CD4-positive, alpha-beta T cell (primary cell): ENCODE measurements at regions not wholly inside any gene's neighbourhood (a gene's known extent, or its start where the extent isn't known, plus 50 kb on each side); places are given as distances from the start of the nearest gene placed in this dataset.

Experiments used
- ATAC-seq: fragments of 200-7000 bp; cut with Tn5 transposase; one replicate; pipeline ENCODE4 v1.10.0; 2022; ENCODE audit warnings: mild to moderate bottlenecking; ENCODE audit not compliant: poor library complexity
- CTCF ChIA-PET: fragments of 350-600 bp; sonication (Branson Sonifier 250); formaldehyde crosslinking; loops from one replicate; lab custom pipeline; 2021; ENCODE audit warnings: antibody characterized with exemption, inconsistent platforms; lab: Charles Lee
- POLR2A ChIA-PET: fragments of 350-600 bp; sonication (Branson Sonifier 250); formaldehyde crosslinking; loops from one replicate; lab custom pipeline; 2021; ENCODE audit warnings: antibody characterized with exemption, inconsistent platforms; lab: Charles Lee
- DNase-seq, 14 experiments: peaks; one replicate each; pipeline ENCODE4 v3.0.0-alpha.2; 2013 to 2020; ENCODE audit warnings: mixed read lengths in 2 of 14
- H3K27ac ChIP-seq, 2 donors: one replicate each; pipeline versions ENCODE4 v1.5.1 to v1.7.0; 2013; ENCODE audit warnings: low read length in 2 of 2, low read depth in 1 of 2, mild to moderate bottlenecking in 1 of 2
- H3K27me3 ChIP-seq, 2 experiments: 1 replicate in 1 of 2; 2 replicates in 1 of 2; pipeline versions ENCODE4 v1.6.1 to v1.7.0; 2013; ENCODE audit warnings: low read length in 2 of 2, control low read depth in 1 of 2, mild to moderate bottlenecking in 1 of 2, moderate library complexity in 1 of 2; ENCODE audit not compliant: insufficient read depth in 2 of 2, control insufficient read depth in 1 of 2
- H3K36me3 ChIP-seq: one replicate; pipeline ENCODE4 v1.6.1; 2013; ENCODE audit warnings: low read length, control low read depth; ENCODE audit not compliant: insufficient read depth
- H3K4me1 ChIP-seq: one replicate; pipeline ENCODE4 v1.6.1; 2013; ENCODE audit warnings: low read length, control low read depth; ENCODE audit not compliant: insufficient read depth
- H3K4me3 ChIP-seq: one replicate; pipeline ENCODE4 v1.5.1; 2013; ENCODE audit warnings: mild to moderate bottlenecking, low read length, moderate library complexity
- H3K9me3 ChIP-seq, 2 experiments: 1 replicate in 1 of 2; 2 replicates in 1 of 2; pipeline versions ENCODE4 v1.6.1 to v1.7.0; 2013; ENCODE audit warnings: low read length in 2 of 2, mild to moderate bottlenecking in 2 of 2, control low read depth in 1 of 2, moderate library complexity in 1 of 2; ENCODE audit not compliant: control insufficient read depth in 1 of 2, insufficient read depth in 1 of 2
- H3K27ac Mint-ChIP-seq: one replicate; pipeline ENCODE4 v1.8.0; 2020; ENCODE audit warnings: mixed read lengths
- H3K27me3 Mint-ChIP-seq: one replicate; pipeline ENCODE4 v1.8.0; 2021; ENCODE audit warnings: mixed read lengths
- H3K36me3 Mint-ChIP-seq: one replicate; pipeline ENCODE4 v1.8.0; 2021; ENCODE audit warnings: low read depth, mixed read lengths
- H3K4me1 Mint-ChIP-seq: one replicate; pipeline ENCODE4 v1.8.0; 2021; ENCODE audit warnings: low read depth, mixed read lengths
- H3K4me3 Mint-ChIP-seq: one replicate; pipeline ENCODE4 v1.8.0; 2020; ENCODE audit warnings: mild to moderate bottlenecking, mixed read lengths
- H3K9me3 Mint-ChIP-seq: one replicate; pipeline ENCODE4 v1.8.0; 2020; ENCODE audit warnings: mixed read lengths
- intact Hi-C, 2 experiments: fragments of 100-400 bp; cut with DNase I in 1 of 2; cut with micrococcal nuclease in 1 of 2; formaldehyde crosslinking; loops; one replicate each; pipeline versions ENCODE4 v1.15.1 to v1.9.0; 2023 to 2025; cut with DNase I, micrococcal nuclease
- TF ChIP-seq, protein P1 (sequence below): fragments of 200-600 bp; IDR thresholded peaks from one replicate; pipeline ENCODE4 v1.8.0; 2022; ENCODE audit warnings: antibody characterized with exemption, mild to moderate bottlenecking

DNA sequence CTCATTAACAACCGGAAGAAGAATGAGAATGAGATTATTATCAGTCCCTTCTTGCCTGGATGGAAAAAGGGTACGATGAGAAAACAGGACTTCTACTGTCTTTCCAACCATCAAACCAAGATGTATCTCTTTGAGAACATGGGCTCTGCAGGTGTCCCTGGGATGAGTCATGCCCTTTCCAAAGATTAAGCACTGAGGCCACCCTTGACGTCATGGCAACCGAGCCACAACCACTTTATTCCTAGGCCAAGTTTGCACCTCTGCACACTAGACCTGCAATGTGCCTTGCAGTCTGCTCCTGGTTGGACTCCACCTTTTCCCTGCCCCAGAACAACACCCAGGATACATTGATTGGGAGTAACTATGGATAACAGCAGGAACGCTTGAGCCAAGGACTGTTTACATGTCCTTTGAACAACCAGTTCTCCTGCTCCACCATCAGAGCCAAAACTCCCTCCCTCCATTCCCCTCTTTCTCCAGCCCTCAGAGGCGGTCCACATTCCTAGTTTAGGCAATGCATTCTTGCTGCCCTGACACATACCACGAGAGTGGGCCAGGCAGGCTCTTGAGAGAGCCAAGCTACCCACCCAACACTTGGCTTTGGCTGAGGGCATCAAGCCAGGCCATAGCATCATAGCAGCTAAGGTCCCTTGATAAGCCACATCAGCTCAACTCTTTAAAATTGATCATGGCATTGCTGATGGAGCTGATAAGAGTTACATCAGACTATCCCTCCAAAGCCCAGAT, 310.7 kb downstream of the TNS1 start:
- no peak overlapping the region for H3K27ac ChIP-seq
- Mint-ChIP-seq H3K36me3 (no peaks in the 10 kb centered on the region), H3K27me3 (no peaks in the 10 kb centered on the region), H3K27ac (no peak overlapping the region), H3K9me3 (no peaks in the 10 kb centered on the region), H3K4me1 (no peaks in the 10 kb centered on the region), H3K4me3 (no peak overlapping the region)
- H3K36me3 ChIP-seq = no peaks in the 10 kb centered on the region
- H3K9me3 ChIP-seq = no peaks in the 10 kb centered on the region
- ATAC-seq (no peak), DNase-seq (no peak)
- TF ChIP-seq, protein P1, sequence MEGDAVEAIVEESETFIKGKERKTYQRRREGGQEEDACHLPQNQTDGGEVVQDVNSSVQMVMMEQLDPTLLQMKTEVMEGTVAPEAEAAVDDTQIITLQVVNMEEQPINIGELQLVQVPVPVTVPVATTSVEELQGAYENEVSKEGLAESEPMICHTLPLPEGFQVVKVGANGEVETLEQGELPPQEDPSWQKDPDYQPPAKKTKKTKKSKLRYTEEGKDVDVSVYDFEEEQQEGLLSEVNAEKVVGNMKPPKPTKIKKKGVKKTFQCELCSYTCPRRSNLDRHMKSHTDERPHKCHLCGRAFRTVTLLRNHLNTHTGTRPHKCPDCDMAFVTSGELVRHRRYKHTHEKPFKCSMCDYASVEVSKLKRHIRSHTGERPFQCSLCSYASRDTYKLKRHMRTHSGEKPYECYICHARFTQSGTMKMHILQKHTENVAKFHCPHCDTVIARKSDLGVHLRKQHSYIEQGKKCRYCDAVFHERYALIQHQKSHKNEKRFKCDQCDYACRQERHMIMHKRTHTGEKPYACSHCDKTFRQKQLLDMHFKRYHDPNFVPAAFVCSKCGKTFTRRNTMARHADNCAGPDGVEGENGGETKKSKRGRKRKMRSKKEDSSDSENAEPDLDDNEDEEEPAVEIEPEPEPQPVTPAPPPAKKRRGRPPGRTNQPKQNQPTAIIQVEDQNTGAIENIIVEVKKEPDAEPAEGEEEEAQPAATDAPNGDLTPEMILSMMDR = no peak
- CTCF ChIA-PET = no interaction called here
- no peaks in the 10 kb centered on the region for H3K27me3 ChIP-seq
- H3K4me3 ChIP-seq = no peak overlapping the region
- POLR2A ChIA-PET = no interaction called here
- intact Hi-C loops = no loop called here
- H3K4me1 ChIP-seq = no peaks in the 10 kb centered on the region

DNA sequence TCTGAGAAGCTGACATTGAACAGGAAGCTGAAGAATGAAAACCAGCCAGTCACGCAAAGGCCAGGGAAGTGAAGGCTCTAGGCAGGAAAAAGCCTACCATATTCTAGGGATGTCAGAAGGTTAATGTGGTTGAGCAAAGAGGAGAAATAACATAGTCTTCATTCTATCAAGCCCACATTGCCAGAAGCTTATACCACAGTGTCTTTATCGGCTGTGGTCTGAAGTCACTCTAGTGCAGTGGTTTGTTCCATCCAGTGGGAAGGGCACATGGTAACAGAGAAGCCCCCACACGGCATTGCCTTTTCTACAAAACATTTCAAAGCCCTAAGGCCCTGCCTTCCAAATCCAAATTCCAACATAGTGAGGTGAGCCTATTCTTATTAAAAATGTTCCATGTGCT, 311.3 kb downstream of the TNS1 start:
- H3K9me3 ChIP-seq = no peaks in the 10 kb centered on the region
- H3K4me3 Mint-ChIP-seq = no peak overlapping the region
- intact Hi-C loops = no loop called here
- H3K36me3 Mint-ChIP-seq = no peaks in the 10 kb centered on the region
- no peaks in the 10 kb centered on the region for H3K9me3 Mint-ChIP-seq
- ChIA-PET CTCF (no interaction called here), POLR2A (no interaction called here)
- DNase-seq (no peak), ATAC-seq (no peak)
- TF ChIP-seq, protein P1 = no peak
- no peaks in the 10 kb centered on the region for H3K36me3 ChIP-seq
- no peaks in the 10 kb centered on the region for H3K27me3 ChIP-seq
- H3K27ac ChIP-seq = no peak overlapping the region
- no peak overlapping the region for H3K27ac Mint-ChIP-seq
- H3K4me1 ChIP-seq = no peaks in the 10 kb centered on the region
- no peaks in the 10 kb centered on the region for H3K4me1 Mint-ChIP-seq
- no peaks in the 10 kb centered on the region for H3K27me3 Mint-ChIP-seq
- H3K4me3 ChIP-seq = no peak overlapping the region

DNA sequence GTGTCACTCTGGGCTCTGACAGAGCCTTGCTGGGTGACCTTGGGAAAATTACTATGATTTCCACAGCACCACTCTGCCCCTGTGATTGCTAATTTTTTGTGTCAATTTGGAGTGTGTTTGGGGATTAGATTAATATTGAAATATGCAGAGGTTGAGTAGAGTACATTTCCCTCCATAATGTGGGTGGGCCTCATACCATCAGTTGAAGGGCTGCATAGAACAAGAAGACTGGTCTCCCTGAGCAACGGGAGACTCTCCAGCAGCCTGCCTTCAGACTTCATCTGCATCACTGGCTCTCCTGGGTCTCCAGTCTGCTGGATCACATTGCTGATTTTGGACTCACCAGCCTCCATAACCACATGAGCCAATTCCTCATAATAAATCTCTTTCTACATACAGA, 313.7 kb downstream of the TNS1 start:
- Histone ChIP-seq H3K9me3 (no peaks in the 10 kb centered on the region), H3K4me1 (no peaks in the 10 kb centered on the region), H3K36me3 (no peaks in the 10 kb centered on the region), H3K27ac (no peak overlapping the region), H3K4me3 (no peak overlapping the region), H3K27me3 (no peaks in the 10 kb centered on the region)
- CTCF ChIA-PET = no interaction called here
- POLR2A ChIA-PET = no interaction called here
- TF ChIP-seq, protein P1 = no peak
- no peaks in the 10 kb centered on the region for H3K9me3 Mint-ChIP-seq
- H3K4me1 Mint-ChIP-seq = no peaks in the 10 kb centered on the region
- no peaks in the 10 kb centered on the region for H3K27me3 Mint-ChIP-seq
- H3K4me3 Mint-ChIP-seq = no peak overlapping the region
- DNase-seq (no peak), ATAC-seq (no peak)
- intact Hi-C loops = no loop called here
- H3K27ac Mint-ChIP-seq = no peak overlapping the region
- H3K36me3 Mint-ChIP-seq = no peaks in the 10 kb centered on the region
